ENCODE measurements at regions not wholly inside any gene's neighbourhood (a gene's known extent, or its start where the extent isn't known, plus 50 kb on each side); places are given as distances from the start of the nearest gene placed in this dataset.
"Not testable (repeated sequence)": the region's sequence is repeated elsewhere in the genome, so short reads cannot be mapped to it uniquely, and the experiment has no call there.

DNA sequence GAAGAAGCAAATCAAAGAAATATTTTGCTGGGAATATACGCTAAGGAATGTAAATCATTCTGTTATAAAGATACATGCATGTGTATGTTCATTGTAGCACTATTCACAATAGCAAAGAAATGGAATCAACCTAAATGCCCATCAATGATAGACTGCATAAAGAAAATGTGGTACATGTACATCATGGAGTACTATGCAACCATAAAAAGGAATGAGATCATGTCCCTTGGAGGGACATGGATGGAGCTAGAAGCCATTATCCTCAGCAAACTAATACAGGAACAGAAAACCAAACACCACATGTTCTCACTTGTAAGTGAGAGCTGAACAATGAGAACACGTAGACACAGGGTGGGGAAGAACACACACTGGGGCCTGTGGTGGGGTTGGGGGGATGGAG, 100.7 kb downstream of the FOXD2 start:
- FAIRE-seq; H3K23me2 ChIP-seq (ENCODE audit: low read depth, low read length); H3K4me2 ChIP-seq (ENCODE audit: insufficient read depth in 1 of 2, low read depth in 2 of 2, low read length in 2 of 2); H2BK120ac ChIP-seq (replicated peaks; ENCODE audit: low read depth, low read length); H3K36me3 ChIP-seq (ENCODE audit: control insufficient read depth in 2 of 4, insufficient read depth in 4 of 4, low read length in 3 of 4); H4K5ac ChIP-seq (ENCODE audit: insufficient read length, low read depth, low read length); H3K9ac ChIP-seq (replicated peaks in 1 of 4; ENCODE audit: extremely low read depth in 1 of 4, low read depth in 3 of 4, low read length in 3 of 4); DNase-seq (ENCODE audit: low read depth in 1 of 2, low spot score in 2 of 2); H3K23ac ChIP-seq (ENCODE audit: insufficient read length); H3K79me1 ChIP-seq (ENCODE audit: low read depth, low read length); H2BK12ac ChIP-seq (ENCODE audit: low read depth, low read length); H3K4ac ChIP-seq (replicated peaks; ENCODE audit: insufficient read length, low read depth, low read length); H2BK20ac ChIP-seq (ENCODE audit: low read length); POLR2A ChIA-PET (ENCODE audit: partially characterized antibody); H2BK15ac ChIP-seq (ENCODE audit: low read length); H3K4me1 ChIP-seq (replicated peaks in 1 of 4; ENCODE audit: control insufficient read depth in 3 of 4, insufficient read depth in 4 of 4, low read length in 3 of 4); H3K18ac ChIP-seq (ENCODE audit: extremely low read depth, low read length); H4K8ac ChIP-seq (ENCODE audit: extremely low read depth, insufficient read depth, low read length); H2AK5ac ChIP-seq (ENCODE audit: low read depth, low read length); H3K14ac ChIP-seq (ENCODE audit: insufficient read length); H3K27ac ChIP-seq (ENCODE audit: low read depth, low read length); H3K79me2 ChIP-seq (ENCODE audit: control insufficient read depth in 1 of 2, insufficient read depth in 2 of 2, low read length in 2 of 2); H3K56ac ChIP-seq (replicated peaks; ENCODE audit: insufficient read length, low read depth, low read length); H3K4me3 ChIP-seq (ENCODE audit: extremely low read depth in 1 of 4, insufficient read depth in 2 of 4, low read depth in 3 of 4, low read length in 4 of 4); H2AFZ ChIP-seq (ENCODE audit: low read length); H4K91ac ChIP-seq (replicated peaks; ENCODE audit: insufficient read length, low read length); H3K9me3 ChIP-seq (ENCODE audit: insufficient read depth in 2 of 2, low read depth in 1 of 2, low read length in 1 of 2); H4K20me1 ChIP-seq (replicated peaks in 1 of 2; ENCODE audit: control insufficient read depth in 1 of 2, insufficient read depth in 2 of 2, low read length in 2 of 2); H2BK5ac ChIP-seq (ENCODE audit: low read depth, low read length): not testable (repeated sequence)
- WGBS, 2 experiments (ENCODE audit: extremely low coverage in 1 of 2, insufficient coverage in 1 of 2, insufficient read length in 1 of 2, insufficient replicate concordance in 2 of 2, low coverage in 1 of 2, low lambda C conversion rate in 2 of 2, missing lambda C conversion rate in 1 of 2): 82% methylated on average over 2 of the region's 2 CpGs; no CpG with 5 or more reads in 1 of the 2 experiments
- CTCF ChIA-PET (ENCODE audit: partially characterized antibody): interaction anchor here (0.9 to 4.3 kb wide), 11 partner anchors 9 to 106 kb away, joined by 3 to 25 read pairs (median 6); no protein-coding TSS in a partner anchor
- H3K27me3 ChIP-seq (replicated peaks in 1 of 4; ENCODE audit: control insufficient read depth in 3 of 4, extremely low read depth in 1 of 4, insufficient read depth in 3 of 4, low read length in 3 of 4): peaks cover 0 to 10% (median 3%) of the 10 kb centered on the region in 4 experiments; a peak in 2 of 7 replicates

DNA sequence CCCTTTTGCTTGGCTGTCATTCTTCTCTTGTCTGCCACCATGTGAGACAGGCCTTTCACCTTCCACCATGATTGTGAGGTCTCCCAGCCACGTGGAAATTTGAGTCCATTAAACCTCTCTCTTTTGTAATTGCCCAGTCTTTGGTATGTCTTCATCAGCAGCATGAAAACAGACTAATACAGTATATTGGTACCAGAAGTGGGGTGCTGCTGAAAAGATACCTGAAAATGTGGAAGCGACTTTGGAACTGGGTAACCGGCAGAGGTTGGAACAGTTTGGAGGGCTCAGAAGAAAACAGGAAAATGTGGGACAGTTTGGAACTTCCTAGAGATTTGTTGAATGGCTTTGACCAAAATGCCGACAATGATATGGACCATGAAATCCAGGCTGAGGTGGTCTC, 103.9 kb downstream of the FOXD2 start:
- H3K9ac ChIP-seq (replicated peaks in 1 of 4; ENCODE audit: extremely low read depth in 1 of 4, low read depth in 3 of 4, low read length in 3 of 4); H2BK20ac ChIP-seq (ENCODE audit: low read length); H3K27ac ChIP-seq (ENCODE audit: low read depth, low read length); DNase-seq (ENCODE audit: low read depth in 1 of 2, low spot score in 2 of 2); H4K20me1 ChIP-seq (replicated peaks in 1 of 2; ENCODE audit: control insufficient read depth in 1 of 2, insufficient read depth in 2 of 2, low read length in 2 of 2); H3K4me3 ChIP-seq (ENCODE audit: extremely low read depth in 1 of 4, insufficient read depth in 2 of 4, low read depth in 3 of 4, low read length in 4 of 4); H2BK15ac ChIP-seq (ENCODE audit: low read length); H3K4ac ChIP-seq (replicated peaks; ENCODE audit: insufficient read length, low read depth, low read length); H3K36me3 ChIP-seq (ENCODE audit: control insufficient read depth in 2 of 4, insufficient read depth in 4 of 4, low read length in 3 of 4); H3K9me3 ChIP-seq (ENCODE audit: insufficient read depth in 2 of 2, low read depth in 1 of 2, low read length in 1 of 2); H3K4me1 ChIP-seq (replicated peaks in 1 of 4; ENCODE audit: control insufficient read depth in 3 of 4, insufficient read depth in 4 of 4, low read length in 3 of 4); H3K79me2 ChIP-seq (ENCODE audit: control insufficient read depth in 1 of 2, insufficient read depth in 2 of 2, low read length in 2 of 2); H3K27me3 ChIP-seq (replicated peaks in 1 of 4; ENCODE audit: control insufficient read depth in 3 of 4, extremely low read depth in 1 of 4, insufficient read depth in 3 of 4, low read length in 3 of 4); H4K5ac ChIP-seq (ENCODE audit: insufficient read length, low read depth, low read length); H2AFZ ChIP-seq (ENCODE audit: low read length); FAIRE-seq; H2BK5ac ChIP-seq (ENCODE audit: low read depth, low read length); H3K23me2 ChIP-seq (ENCODE audit: low read depth, low read length); H3K18ac ChIP-seq (ENCODE audit: extremely low read depth, low read length); H3K79me1 ChIP-seq (ENCODE audit: low read depth, low read length); H3K56ac ChIP-seq (replicated peaks; ENCODE audit: insufficient read length, low read depth, low read length); H3K4me2 ChIP-seq (ENCODE audit: insufficient read depth in 1 of 2, low read depth in 2 of 2, low read length in 2 of 2); H3K23ac ChIP-seq (ENCODE audit: insufficient read length); H3K14ac ChIP-seq (ENCODE audit: insufficient read length); H2AK5ac ChIP-seq (ENCODE audit: low read depth, low read length); H4K91ac ChIP-seq (replicated peaks; ENCODE audit: insufficient read length, low read length); H4K8ac ChIP-seq (ENCODE audit: extremely low read depth, insufficient read depth, low read length); POLR2A ChIA-PET (ENCODE audit: partially characterized antibody); H2BK120ac ChIP-seq (replicated peaks; ENCODE audit: low read depth, low read length); H2BK12ac ChIP-seq (ENCODE audit: low read depth, low read length): not testable (repeated sequence)
- CTCF ChIA-PET (ENCODE audit: partially characterized antibody): interaction anchor here (0.6 to 1.8 kb wide), 3 partner anchors 9 to 27 kb away, joined by 3 to 14 read pairs (median 3); no protein-coding TSS in a partner anchor
- WGBS, 2 experiments (ENCODE audit: extremely low coverage in 1 of 2, insufficient coverage in 1 of 2, insufficient read length in 1 of 2, insufficient replicate concordance in 2 of 2, low coverage in 1 of 2, low lambda C conversion rate in 2 of 2, missing lambda C conversion rate in 1 of 2): 94% methylated on average over 4 of the region's 4 CpGs; no CpG with 5 or more reads in 1 of the 2 experiments

Data from H1 (cell line).